Body of pancreas (tissue), 4 donors: ENCODE measurements at regions not wholly inside any gene's neighbourhood (a gene's known extent, or its start where the extent isn't known, plus 50 kb on each side); places are given as distances from the start of the nearest gene placed in this dataset.

ENCODE experiments used
- ATAC-seq: fragments of 150-250 bp; one replicate; pipeline ENCODE4 v1.9.1; 2016
- DNase-seq, 4 donors: peaks; one replicate each; pipeline ENCODE4 v3.0.0-alpha.2; 2019
- H3K27ac ChIP-seq, 4 donors: fragments of 200-600 bp; sonication (generic); 1 replicate in 3 of 4; 2 replicates in 1 of 4; pipeline versions ENCODE4 v1.5.1 to v1.6.1; 2016 to 2019; ENCODE audit warnings: mild to moderate bottlenecking in 1 of 4, mixed read lengths in 1 of 4, moderate library complexity in 1 of 4
- H3K27me3 ChIP-seq, 2 donors: fragments of 200-600 bp; sonication (generic); one replicate each; pipeline ENCODE4 v1.6.0; 2016; ENCODE audit warnings: mild to moderate bottlenecking in 1 of 2
- H3K36me3 ChIP-seq, 2 donors: fragments of 200-600 bp; sonication (generic); replicated peaks in 1 of 2; 2 replicates each; pipeline ENCODE4 v1.5.1; 2016; ENCODE audit warnings: low read depth in 2 of 2; ENCODE audit not compliant: insufficient read depth in 1 of 2
- H3K4me1 ChIP-seq: fragments of 200-600 bp; sonication (generic); one replicate; pipeline ENCODE4 v1.6.0; 2016
- H3K4me3 ChIP-seq, 2 donors: fragments of 200-600 bp; sonication (generic); 1 replicate in 1 of 2; 2 replicates in 1 of 2; pipeline ENCODE4 v1.5.1; 2016 to 2019
- H3K9me3 ChIP-seq, 3 donors: fragments of 200-600 bp; sonication (generic); 1 replicate in 2 of 3; 2 replicates in 1 of 3; pipeline ENCODE4 v1.5.1; 2016
- POLR2A ChIP-seq, 3 donors: fragments of 450-650 bp; IDR thresholded peaks; one replicate each; pipeline ENCODE4 v1.6.1; 2016; ENCODE audit warnings: antibody characterized with exemption in 3 of 3, mild to moderate bottlenecking in 2 of 3
- WGBS, 2 donors: methylation state at CpG; one replicate each; pipeline ENCODE4 v1.1.5; 2017; 5-methylcytosine and 5-hydroxymethylcytosine counted together
- intact Hi-C: fragments of 100-400 bp; cut with DNase I; formaldehyde crosslinking; loops from one replicate; pipeline ENCODE4 v1.15.1; 2023
- TF ChIP-seq, protein P1 (sequence below), 7 experiments: fragments of 450-650 bp in 4 of 7; fragments of 200-600 bp in 3 of 7; sonication (generic) in 3 of 7; IDR thresholded peaks; one replicate each; pipeline ENCODE4 v1.5.1; 2016 to 2019; ENCODE audit warnings: antibody characterized with exemption in 7 of 7

DNA sequence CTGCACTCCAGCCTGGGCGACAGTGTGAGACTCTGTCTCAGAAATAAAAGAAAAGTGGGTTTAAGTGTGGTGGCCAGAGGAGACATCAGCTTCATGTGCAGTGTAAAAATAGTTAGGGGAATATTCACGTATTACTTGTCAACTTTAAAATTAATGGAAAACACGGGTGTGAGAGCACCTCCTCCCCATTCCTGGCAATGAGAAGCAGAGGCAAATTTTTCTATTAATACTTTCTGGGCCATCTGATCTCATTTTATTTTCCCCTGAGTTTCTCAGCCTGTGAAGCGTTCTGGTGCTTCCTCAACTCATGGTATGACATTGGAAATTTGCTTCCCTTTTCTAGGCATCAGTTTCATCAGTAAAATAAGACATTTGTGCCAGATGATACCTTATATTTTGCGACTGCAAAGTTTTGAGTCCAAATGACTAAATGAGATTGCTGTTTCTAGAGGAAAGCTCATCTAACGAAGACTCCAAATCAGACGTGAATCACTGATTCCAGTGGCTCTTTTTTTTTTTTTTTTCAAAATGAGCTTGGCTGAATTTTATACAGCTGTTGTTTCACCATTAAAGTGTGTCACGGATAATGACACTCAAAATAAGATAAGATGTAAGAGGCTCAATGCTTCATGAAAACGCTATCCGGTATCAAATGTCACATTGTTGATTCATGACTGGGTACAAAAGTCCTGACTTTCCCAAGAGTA, 104.6 kb downstream of the MSX2 start:
- Histone ChIP-seq H3K27me3 (no peaks in the 10 kb centered on the region), H3K4me3 (no peak overlapping the region), H3K4me1 (no peaks in the 10 kb centered on the region), H3K27ac (peak overlapping the region in 1 of 4 donors; percentile 28), H3K36me3 (no peaks in the 10 kb centered on the region), H3K9me3 (no peaks in the 10 kb centered on the region)
- intact Hi-C loops = no loop called here
- no peak for ATAC-seq
- WGBS, 2 donors = 38 to 39% methylated on average over 10 of the region's 10 CpGs
- no peak for TF ChIP-seq POLR2A (IDR thresholded peaks at IDR 0.05)
- TF ChIP-seq, protein P1, sequence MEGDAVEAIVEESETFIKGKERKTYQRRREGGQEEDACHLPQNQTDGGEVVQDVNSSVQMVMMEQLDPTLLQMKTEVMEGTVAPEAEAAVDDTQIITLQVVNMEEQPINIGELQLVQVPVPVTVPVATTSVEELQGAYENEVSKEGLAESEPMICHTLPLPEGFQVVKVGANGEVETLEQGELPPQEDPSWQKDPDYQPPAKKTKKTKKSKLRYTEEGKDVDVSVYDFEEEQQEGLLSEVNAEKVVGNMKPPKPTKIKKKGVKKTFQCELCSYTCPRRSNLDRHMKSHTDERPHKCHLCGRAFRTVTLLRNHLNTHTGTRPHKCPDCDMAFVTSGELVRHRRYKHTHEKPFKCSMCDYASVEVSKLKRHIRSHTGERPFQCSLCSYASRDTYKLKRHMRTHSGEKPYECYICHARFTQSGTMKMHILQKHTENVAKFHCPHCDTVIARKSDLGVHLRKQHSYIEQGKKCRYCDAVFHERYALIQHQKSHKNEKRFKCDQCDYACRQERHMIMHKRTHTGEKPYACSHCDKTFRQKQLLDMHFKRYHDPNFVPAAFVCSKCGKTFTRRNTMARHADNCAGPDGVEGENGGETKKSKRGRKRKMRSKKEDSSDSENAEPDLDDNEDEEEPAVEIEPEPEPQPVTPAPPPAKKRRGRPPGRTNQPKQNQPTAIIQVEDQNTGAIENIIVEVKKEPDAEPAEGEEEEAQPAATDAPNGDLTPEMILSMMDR (IDR thresholded peaks at IDR 0.05) = no peak
- DNase-seq = no peak

DNA sequence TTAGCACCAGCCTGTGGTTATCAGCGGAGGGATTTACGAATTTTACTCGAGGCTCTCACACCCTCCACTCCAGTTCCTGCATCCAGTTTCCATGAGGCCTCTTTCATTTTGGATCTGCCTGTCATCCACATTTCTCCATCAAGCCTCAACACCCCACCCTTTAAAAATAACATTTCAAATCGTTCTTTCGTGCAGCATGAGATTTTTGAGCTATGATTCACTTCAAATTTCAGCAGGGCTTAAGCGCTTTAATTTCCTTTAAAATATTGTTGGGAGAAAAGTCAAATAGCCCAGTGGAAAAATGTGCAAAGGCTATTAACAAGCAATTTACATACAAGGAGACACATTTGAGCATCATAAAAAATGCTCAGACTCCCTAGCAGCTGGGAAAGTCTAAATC, 103.2 kb downstream of the MSX2 start:
- H3K27me3 ChIP-seq = no peaks in the 10 kb centered on the region
- TF ChIP-seq POLR2A (IDR thresholded peaks at IDR 0.05) = no peak
- TF ChIP-seq, protein P1 (IDR thresholded peaks at IDR 0.05) = no peak
- ATAC-seq = no peak

DNA sequence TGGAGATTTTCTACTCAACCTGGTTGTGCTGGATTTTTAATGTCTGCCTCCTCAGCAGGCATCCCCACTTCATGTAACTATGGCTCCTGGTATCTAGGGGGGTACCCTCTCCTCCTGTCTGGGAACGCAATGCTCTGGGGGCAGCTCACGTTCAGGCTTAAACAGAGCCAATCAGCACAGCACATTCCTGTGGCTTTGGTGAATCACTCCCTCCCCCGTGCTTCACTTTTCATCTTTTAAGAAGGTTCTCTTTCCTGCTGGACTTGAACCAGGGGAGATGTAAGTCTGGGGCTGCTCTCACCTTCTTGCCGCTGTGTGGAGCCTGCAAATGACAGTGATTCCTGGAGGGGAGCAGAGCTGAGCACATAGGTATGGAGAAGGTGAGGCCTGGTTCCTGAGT, 101.2 kb downstream of the MSX2 start:
- no peaks in the 10 kb centered on the region for H3K36me3 ChIP-seq
- 66 to 69% methylated on average over 4 of the region's 4 CpGs for WGBS, 2 donors
- TF ChIP-seq POLR2A (IDR thresholded peaks at IDR 0.05) = no peak
- TF ChIP-seq, protein P1 (IDR thresholded peaks at IDR 0.05) = no peak
- no peaks in the 10 kb centered on the region for H3K9me3 ChIP-seq
- DNase-seq (no peak), ATAC-seq (no peak)
- no peaks in the 10 kb centered on the region for H3K27me3 ChIP-seq
- H3K4me3 ChIP-seq = no peak overlapping the region
- H3K4me1 ChIP-seq = no peaks in the 10 kb centered on the region
- no peak overlapping the region for H3K27ac ChIP-seq
- intact Hi-C loops = no loop called here

More for the DNA sequence above, 103.2 kb downstream of the MSX2 start:
- Histone ChIP-seq H3K4me3 (no peak overlapping the region), H3K36me3 (no peaks in the 10 kb centered on the region), H3K4me1 (no peaks in the 10 kb centered on the region), H3K9me3 (no peaks in the 10 kb centered on the region), H3K27ac (no peak overlapping the region)
- intact Hi-C loops = no loop called here
- 65 to 71% methylated on average over 6 of the region's 6 CpGs for WGBS, 2 donors
- DNase-seq = no peak

DNA sequence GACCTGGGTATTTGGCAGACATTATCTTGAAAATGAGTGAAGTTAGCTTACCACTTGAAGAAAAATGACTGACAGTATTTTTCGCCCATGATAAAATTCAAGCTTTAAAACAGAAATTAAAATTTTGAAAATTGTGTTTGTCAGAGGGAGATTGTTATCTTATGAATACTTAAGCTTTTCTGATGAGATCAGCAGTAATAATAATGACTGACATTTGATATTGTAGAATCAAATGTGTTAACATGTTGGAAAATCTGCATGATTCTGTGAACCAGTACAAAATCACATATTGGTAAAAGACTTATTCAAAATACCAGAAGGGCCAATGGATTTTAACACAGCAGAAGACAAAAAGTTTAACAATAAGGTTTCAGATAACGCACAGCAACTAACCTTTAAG, 94.0 kb downstream of the MSX2 start:
- 80 to 84% methylated on average over 2 of the region's 2 CpGs for WGBS, 2 donors
- H3K4me1 ChIP-seq = no peaks in the 10 kb centered on the region

More for the DNA sequence above, 94.0 kb downstream of the MSX2 start:
- no peak for ATAC-seq
- H3K27ac ChIP-seq = no peak overlapping the region
- H3K27me3 ChIP-seq = no peaks in the 10 kb centered on the region
- no peaks in the 10 kb centered on the region for H3K9me3 ChIP-seq
- H3K36me3 ChIP-seq = no peaks in the 10 kb centered on the region
- intact Hi-C loops = no loop called here
- no peak for DNase-seq
- no peak overlapping the region for H3K4me3 ChIP-seq
- TF ChIP-seq, protein P1 (IDR thresholded peaks at IDR 0.05) = no peak
- no peak for TF ChIP-seq POLR2A (IDR thresholded peaks at IDR 0.05)
